ENCODE measurements at regions not wholly inside any gene's neighbourhood (a gene's known extent, or its start where the extent isn't known, plus 50 kb on each side); places are given as distances from the start of the nearest gene placed in this dataset.

DNA sequence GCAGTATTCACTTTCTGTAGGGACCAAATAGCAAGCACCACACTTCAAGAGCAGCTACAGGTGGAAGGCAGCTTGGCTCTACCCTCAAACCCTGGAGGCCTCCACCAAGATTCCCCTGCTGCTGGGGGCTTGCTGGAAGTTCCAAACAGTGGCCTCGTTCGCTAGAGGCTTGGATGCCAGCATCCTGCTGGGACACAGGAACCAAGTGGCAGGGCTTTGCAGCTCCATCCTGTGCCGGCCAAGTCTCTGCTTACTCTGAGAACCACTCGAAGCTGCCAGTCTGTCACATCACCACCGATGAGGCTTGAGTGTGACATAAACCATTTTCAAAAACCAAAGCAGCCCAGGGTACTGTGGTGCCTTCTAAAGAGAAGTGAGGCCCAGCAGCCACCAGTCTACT is 69.2 kb upstream of the UNC5B start:
- H3K4me1 ChIP-seq (ENCODE audit: control insufficient read depth, insufficient read depth, low read length): no peaks in the 10 kb centered on the region
- DNase-seq (no peak), ATAC-seq (ENCODE audit: low read depth) (no peak)
- BruUV-seq (replicated peaks): no TSS peak
- no peaks in the 10 kb centered on the region for H3K79me1 ChIP-seq (ENCODE audit: low read depth in 1 of 2, low read length in 2 of 2)
- POLR2A ChIA-PET (ENCODE audit: unreplicated experiment): no interaction called here
- H3K4me3 ChIP-seq (ENCODE audit: insufficient read depth, low read depth, low read length): no peak overlapping the region
- intact Hi-C loops (cut with micrococcal nuclease): no loop called here
- H3K9ac ChIP-seq (ENCODE audit: low read depth, low read length): no peak overlapping the region
- H2BK15ac ChIP-seq (ENCODE audit: low read depth, low read length): no peak overlapping the region
- H2BK120ac ChIP-seq (ENCODE audit: low read depth, low read length): no peak overlapping the region
- no peak overlapping the region for H3K18ac ChIP-seq (ENCODE audit: low read depth, low read length)
- H4K8ac ChIP-seq (ENCODE audit: low read depth in 2 of 2, low read length in 2 of 2): no peak overlapping the region
- H3K56ac ChIP-seq (ENCODE audit: extremely low read depth, insufficient read depth, low read length): no peak overlapping the region
- no peak overlapping the region for H4K91ac ChIP-seq (ENCODE audit: insufficient read depth, low read depth, low read length)
- H2AFZ ChIP-seq (replicated peaks; ENCODE audit: low read length, poor library complexity): no peak overlapping the region
- in situ Hi-C loops (cut with MboI; ENCODE audit: low sequenced_read_pairs): no loop called here
- H4K20me1 ChIP-seq (ENCODE audit: insufficient read depth, low read length): no peaks in the 10 kb centered on the region
- H3K4ac ChIP-seq (ENCODE audit: low read depth, low read length): no peak overlapping the region
- no peak overlapping the region for H2BK5ac ChIP-seq (ENCODE audit: low read depth, low read length, poor library complexity, severe bottlenecking)
- H3K27me3 ChIP-seq (ENCODE audit: control insufficient read depth, insufficient read depth, low read length): peaks cover 30% of the 10 kb centered on the region
- no peak overlapping the region for H3K23ac ChIP-seq (ENCODE audit: low read depth, low read length)
- H3K36me3 ChIP-seq (ENCODE audit: control insufficient read depth, insufficient read depth, low read length): no peaks in the 10 kb centered on the region
- no peak overlapping the region for H2BK20ac ChIP-seq (ENCODE audit: low read depth, low read length)
- dilution Hi-C loops (cut with HindIII; ENCODE audit: low sequenced_read_pairs, unreplicated experiment): no loop called here
- TF ChIP-seq, protein P1, sequence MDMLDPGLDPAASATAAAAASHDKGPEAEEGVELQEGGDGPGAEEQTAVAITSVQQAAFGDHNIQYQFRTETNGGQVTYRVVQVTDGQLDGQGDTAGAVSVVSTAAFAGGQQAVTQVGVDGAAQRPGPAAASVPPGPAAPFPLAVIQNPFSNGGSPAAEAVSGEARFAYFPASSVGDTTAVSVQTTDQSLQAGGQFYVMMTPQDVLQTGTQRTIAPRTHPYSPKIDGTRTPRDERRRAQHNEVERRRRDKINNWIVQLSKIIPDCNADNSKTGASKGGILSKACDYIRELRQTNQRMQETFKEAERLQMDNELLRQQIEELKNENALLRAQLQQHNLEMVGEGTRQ (IDR thresholded peaks at IDR 0.05; ENCODE audit: low read depth, low read length): no peak
- TF ChIP-seq RFX5 (IDR thresholded peaks at IDR 0.05; ENCODE audit: low read depth, low read length): no peak
- TF ChIP-seq MAFK (IDR thresholded peaks at IDR 0.05; ENCODE audit: low read depth, low read length): no peak
- TF ChIP-seq MXI1 (IDR thresholded peaks at IDR 0.05; ENCODE audit: borderline replicate concordance, low read depth, low read length): no peak
- TF ChIP-seq RAD21 (IDR thresholded peaks at IDR 0.05; ENCODE audit: low read length): no peak
- no peak overlapping the region for H3K27ac ChIP-seq (ENCODE audit: insufficient read depth, low read length)
- H3K9me3 ChIP-seq (ENCODE audit: control insufficient read depth, insufficient read depth, low read length): no peaks in the 10 kb centered on the region
- no peak overlapping the region for H3K4me2 ChIP-seq (ENCODE audit: low read depth, low read length)
- H3K9me1 ChIP-seq (ENCODE audit: insufficient read depth, low read length): no peaks in the 10 kb centered on the region
- no peak overlapping the region for H2AK5ac ChIP-seq (ENCODE audit: low read depth, low read length)
- H4K5ac ChIP-seq (ENCODE audit: low read depth, low read length): no peak overlapping the region
- H3K14ac ChIP-seq (replicated peaks; ENCODE audit: low read depth, low read length): no peak overlapping the region
- CTCF ChIA-PET: no interaction called here
- H2AK9ac ChIP-seq (replicated peaks; ENCODE audit: low read depth, low read length, poor library complexity): no peak overlapping the region
- 24% methylated on average over 2 of the region's 5 CpGs; no CpG with 5 or more reads in 1 of the 2 experiments for WGBS, 2 experiments (ENCODE audit: extremely low coverage in 2 of 2, insufficient read length in 1 of 2)

All from IMR-90 (cell line).